ENCODE measurements at regions not wholly inside any gene's neighbourhood (a gene's known extent, or its start where the extent isn't known, plus 50 kb on each side); places are given as distances from the start of the nearest gene placed in this dataset.

DNA sequence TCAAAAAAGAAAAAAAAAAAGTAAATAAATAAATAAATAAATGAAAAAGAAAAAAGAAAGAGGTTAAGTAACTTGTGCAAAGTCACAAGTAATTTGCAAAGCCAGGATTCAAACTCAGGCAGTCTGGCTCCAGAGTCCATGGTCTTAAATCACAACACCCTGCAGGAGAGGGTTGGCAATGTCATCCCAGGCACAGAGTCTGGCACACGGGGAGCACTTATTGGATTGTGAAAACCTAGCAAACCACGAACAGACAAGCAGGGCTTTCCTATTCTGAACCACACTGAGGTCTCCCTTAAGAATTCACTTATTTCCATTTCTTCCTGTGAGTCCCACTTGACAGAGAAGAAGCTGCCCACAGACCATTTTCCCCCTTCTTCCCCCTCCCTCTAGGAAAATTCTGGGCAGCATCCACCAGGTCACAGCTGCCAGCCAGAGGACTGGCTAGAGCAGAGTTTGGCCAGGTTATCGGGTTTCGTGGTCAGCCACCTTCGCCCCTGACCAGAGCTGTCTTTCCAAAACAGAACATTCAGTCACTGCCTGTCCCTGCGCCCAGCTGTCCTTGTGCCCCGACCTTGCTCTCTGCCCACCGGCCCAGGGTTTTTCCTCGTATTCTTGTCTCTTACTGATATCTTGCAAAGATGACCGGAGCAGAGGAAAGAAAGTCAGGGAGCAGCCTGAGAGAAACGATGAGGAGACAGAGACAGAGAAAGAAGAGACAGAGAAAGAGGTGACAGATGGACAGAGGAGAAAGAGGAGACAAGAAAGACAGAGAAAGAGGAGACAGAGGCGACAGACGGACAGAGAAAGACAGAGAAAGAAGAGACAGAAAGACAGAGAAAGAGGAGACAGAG, 106.4 kb upstream of the PTPN1 start:
- H3K4me3 ChIP-seq (ENCODE audit: low read depth, low read length), result no peak overlapping the region
- TF ChIP-seq, protein P1, sequence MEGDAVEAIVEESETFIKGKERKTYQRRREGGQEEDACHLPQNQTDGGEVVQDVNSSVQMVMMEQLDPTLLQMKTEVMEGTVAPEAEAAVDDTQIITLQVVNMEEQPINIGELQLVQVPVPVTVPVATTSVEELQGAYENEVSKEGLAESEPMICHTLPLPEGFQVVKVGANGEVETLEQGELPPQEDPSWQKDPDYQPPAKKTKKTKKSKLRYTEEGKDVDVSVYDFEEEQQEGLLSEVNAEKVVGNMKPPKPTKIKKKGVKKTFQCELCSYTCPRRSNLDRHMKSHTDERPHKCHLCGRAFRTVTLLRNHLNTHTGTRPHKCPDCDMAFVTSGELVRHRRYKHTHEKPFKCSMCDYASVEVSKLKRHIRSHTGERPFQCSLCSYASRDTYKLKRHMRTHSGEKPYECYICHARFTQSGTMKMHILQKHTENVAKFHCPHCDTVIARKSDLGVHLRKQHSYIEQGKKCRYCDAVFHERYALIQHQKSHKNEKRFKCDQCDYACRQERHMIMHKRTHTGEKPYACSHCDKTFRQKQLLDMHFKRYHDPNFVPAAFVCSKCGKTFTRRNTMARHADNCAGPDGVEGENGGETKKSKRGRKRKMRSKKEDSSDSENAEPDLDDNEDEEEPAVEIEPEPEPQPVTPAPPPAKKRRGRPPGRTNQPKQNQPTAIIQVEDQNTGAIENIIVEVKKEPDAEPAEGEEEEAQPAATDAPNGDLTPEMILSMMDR (conservative IDR thresholded peaks at IDR 0.05; ENCODE audit: low read depth, low read length), result no peak
- no peak for DNase-seq (ENCODE audit: low read depth)

DNA sequence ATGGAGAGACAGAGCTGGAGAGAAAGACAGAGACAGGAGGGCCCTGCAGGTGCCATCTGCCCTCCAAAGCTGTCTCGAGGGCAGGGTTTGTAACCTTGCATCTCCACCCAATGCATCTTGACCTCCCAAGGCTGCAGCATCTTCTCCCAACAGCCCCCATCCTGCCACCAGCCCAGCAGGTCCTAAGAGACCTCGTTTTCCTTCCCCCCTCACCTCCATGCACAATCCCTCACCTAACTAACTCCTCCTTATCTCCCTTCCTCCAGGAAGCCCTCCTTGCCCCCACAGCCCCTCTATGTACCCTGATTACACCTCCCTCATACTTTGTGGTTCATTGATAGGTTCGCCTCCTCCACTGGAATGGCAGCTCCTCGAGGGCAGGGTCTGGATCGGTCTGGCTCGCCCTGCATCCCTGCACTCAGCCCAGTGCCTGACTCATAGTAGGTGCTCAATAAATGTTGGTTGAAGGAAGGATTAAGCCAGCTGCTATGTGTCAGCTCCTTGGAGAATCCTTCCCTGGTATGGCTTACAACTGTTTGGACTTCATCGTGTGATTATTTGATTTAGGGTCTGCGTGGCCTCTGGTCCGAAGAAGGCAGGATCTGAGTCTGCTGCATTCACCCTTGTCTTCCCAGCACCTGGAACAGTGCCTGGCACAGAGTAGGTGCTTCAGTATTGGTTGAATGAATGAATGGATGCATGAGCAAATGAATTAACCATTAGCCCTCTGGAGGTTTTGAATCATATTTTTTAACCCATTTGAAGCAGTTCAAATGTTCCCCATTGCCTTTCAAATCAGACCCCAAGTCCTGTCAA, 105.6 kb upstream of the PTPN1 start:
- no peak overlapping the region for H3K4me3 ChIP-seq (ENCODE audit: low read depth, low read length)
- DNase-seq (ENCODE audit: low read depth), result no peak
- TF ChIP-seq, protein P1 (conservative IDR thresholded peaks at IDR 0.05; ENCODE audit: low read depth, low read length), result no peak

DNA sequence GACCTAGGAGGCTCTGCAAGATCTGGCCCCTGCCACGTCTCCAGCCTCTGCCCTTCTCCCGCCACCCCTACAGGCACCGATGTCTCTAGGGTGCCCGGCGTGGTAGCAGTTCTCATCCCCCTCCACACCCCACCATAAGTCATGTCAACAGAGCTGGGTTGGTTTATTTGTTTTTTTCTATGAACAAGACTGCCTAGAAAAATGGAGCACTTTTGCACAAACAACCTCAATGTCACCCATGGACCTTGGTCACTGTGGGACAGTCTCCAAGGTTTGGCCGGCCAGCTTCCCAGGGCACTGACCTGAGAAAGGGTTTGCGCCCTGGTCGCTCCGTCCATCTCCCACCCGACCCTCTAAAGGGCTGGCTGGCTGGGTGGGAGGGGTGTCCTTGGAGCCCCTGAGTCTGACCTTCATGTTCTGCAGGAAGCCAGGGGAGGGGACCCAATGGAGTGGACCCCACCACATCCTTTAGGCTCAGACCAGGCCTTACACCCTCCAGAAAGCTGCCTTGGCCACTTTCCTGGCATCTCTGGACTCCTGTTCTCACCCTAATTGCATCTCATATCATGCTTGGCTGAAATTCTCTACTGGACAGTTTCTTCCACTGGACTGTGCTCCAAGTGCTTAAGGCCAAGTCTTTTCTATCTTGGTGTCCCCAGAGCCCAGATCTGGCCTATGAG, 104.8 kb upstream of the PTPN1 start:
- no peak for DNase-seq (ENCODE audit: low read depth)
- TF ChIP-seq, protein P1 (conservative IDR thresholded peaks at IDR 0.05; ENCODE audit: low read depth, low read length), result no peak
- H3K4me3 ChIP-seq (ENCODE audit: low read depth, low read length), result no peak overlapping the region

DNA sequence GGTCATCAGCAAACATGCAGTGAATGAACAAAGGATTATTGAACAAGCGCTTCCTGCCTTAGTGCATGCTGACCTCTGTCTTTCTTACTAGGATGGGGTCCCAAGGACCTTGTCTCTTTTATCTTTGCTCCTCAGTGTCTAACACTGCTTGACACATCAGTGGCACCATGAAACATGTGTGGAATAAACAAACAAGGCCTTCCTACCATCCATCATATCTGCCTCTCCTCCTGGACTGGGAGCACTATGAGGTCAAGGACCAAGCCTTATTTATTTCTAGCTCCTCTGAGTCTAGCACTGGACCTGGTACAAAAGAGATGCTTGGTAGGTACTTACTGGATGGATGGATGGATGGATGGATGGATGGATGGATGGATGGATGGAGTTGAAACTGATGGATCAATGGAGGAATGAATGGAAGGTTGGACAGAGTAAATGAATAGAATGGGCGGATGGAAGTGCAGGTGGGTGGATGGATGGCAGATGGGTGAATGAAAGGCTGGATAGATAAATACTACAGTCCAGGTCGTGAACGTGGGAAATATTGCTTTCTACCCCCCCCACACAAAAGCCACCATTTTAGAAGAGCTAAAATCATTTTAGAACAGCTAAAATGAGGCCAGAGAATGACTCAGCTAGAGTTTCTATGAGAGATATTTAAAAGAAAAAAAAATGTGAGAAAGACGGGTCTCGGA, 104.1 kb upstream of the PTPN1 start:
- no peak for DNase-seq (ENCODE audit: low read depth)
- H3K4me3 ChIP-seq (ENCODE audit: low read depth, low read length), result no peak overlapping the region
- TF ChIP-seq, protein P1 (conservative IDR thresholded peaks at IDR 0.05; ENCODE audit: low read depth, low read length), result no peak

DNA sequence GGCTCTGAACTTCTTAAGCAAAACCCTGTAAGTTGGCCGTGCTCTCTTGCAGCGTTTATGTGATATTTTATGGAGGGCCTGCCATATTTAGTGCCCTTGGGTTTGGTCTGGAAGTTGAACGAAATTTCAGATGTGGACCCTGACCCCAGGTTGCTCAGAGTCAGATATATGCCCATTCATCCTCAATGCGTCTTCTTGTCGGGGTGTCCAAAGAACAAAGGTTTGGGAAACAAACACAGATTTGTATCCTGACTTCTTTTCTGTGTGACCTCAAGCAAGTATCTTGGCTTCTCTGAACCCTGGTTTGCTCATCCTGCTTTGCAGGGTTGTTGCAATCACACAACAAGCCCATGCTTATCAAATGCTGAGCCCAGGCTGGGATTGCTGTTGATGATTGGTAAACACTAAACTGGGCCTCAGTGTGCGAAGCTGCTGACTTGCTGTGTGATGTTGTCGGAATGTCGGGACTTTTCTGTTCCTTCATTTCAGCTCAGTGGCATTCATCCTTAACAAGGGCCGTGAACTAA, 103.5 kb upstream of the PTPN1 start:
- DNase-seq (ENCODE audit: low read depth), result no peak
- H3K4me3 ChIP-seq (ENCODE audit: low read depth, low read length), result no peak overlapping the region
- TF ChIP-seq, protein P1 (conservative IDR thresholded peaks at IDR 0.05; ENCODE audit: low read depth, low read length), result no peak
